IMR-90 (cell line): ENCODE measurements at regions not wholly inside any gene's neighbourhood (a gene's known extent, or its start where the extent isn't known, plus 50 kb on each side); places are given as distances from the start of the nearest gene placed in this dataset.

Experiments used
- ATAC-seq: fragments of 200-7000 bp; cut with Tn5 transposase; 2 replicates; pipeline ENCODE4 v1.9.1; 2020; ENCODE audit warnings: low read depth, mild to moderate bottlenecking, moderate library complexity
- BruUV-seq: library from RNA; stranded (reverse); fragments of 400-500 nt; replicated peaks from 2 replicates; lab custom pipeline; 2021; lab: Mats Ljungman, UMichigan
- CTCF ChIA-PET: fragments of 300-600 bp; formaldehyde crosslinking; extraction: SDS; loops from one replicate; lab custom pipeline; 2021; ENCODE audit warnings: antibody characterized with exemption; lab: Yijun Ruan, JAX
- POLR2A ChIA-PET: fragments of 300-600 bp; sonication (Branson Sonifier 250); formaldehyde crosslinking; loops from one replicate; lab custom pipeline; 2022; ENCODE audit warnings: antibody characterized with exemption; ENCODE audit not compliant: unreplicated experiment; lab: Charles Lee
- DNase-seq: peaks from one replicate; pipeline ENCODE4 v3.0.0; 2013
- H2AFZ ChIP-seq: replicated peaks from 2 replicates; pipeline ENCODE3; 2013; ENCODE audit warnings: low read length, mild to moderate bottlenecking; ENCODE audit not compliant: poor library complexity
- H2AK5ac ChIP-seq: 2 replicates; pipeline ENCODE4 v1.6.1; 2013; ENCODE audit warnings: low read depth, low read length, inconsistent platforms
- H2AK9ac ChIP-seq: replicated peaks from 2 replicates; pipeline ENCODE3; 2013; ENCODE audit warnings: mild to moderate bottlenecking, low read depth, low read length, moderate library complexity; ENCODE audit not compliant: poor library complexity
- H2BK120ac ChIP-seq: 2 replicates; pipeline ENCODE4 v1.6.1; 2013; ENCODE audit warnings: low read depth, low read length, inconsistent platforms
- H2BK15ac ChIP-seq: 3 replicates; pipeline ENCODE4 v1.6.1; 2013; ENCODE audit warnings: low read depth, low read length, inconsistent platforms
- H2BK20ac ChIP-seq: 2 replicates; pipeline ENCODE4 v1.6.1; 2013; ENCODE audit warnings: low read depth, mild to moderate bottlenecking, inconsistent platforms, low read length, moderate library complexity
- H2BK5ac ChIP-seq: 2 replicates; pipeline ENCODE4 v1.6.1; 2013; ENCODE audit warnings: mild to moderate bottlenecking, low read depth, low read length, inconsistent platforms; ENCODE audit not compliant: poor library complexity, severe bottlenecking
- H3K14ac ChIP-seq: replicated peaks from 2 replicates; pipeline ENCODE4 v1.6.1; 2013; ENCODE audit warnings: low read depth, low read length, inconsistent platforms
- H3K18ac ChIP-seq: 2 replicates; pipeline ENCODE4 v1.6.1; 2013; ENCODE audit warnings: low read depth, low read length, control low read depth
- H3K23ac ChIP-seq: 2 replicates; pipeline ENCODE4 v1.6.1; 2013; ENCODE audit warnings: low read depth, low read length, inconsistent platforms
- H3K27ac ChIP-seq: 2 replicates; pipeline ENCODE4 v1.5.1; 2013; ENCODE audit warnings: mild to moderate bottlenecking, control low read depth, low read length; ENCODE audit not compliant: insufficient read depth
- H3K27me3 ChIP-seq: 2 replicates; pipeline ENCODE4 v1.6.1; 2013; ENCODE audit warnings: low read length; ENCODE audit not compliant: control insufficient read depth, insufficient read depth
- H3K36me3 ChIP-seq: 2 replicates; pipeline ENCODE4 v1.6.1; 2013; ENCODE audit warnings: low read length, mixed read lengths; ENCODE audit not compliant: control insufficient read depth, insufficient read depth
- H3K4ac ChIP-seq: 2 replicates; pipeline ENCODE4 v1.6.1; 2013; ENCODE audit warnings: low read depth, low read length, inconsistent platforms
- H3K4me1 ChIP-seq: 2 replicates; pipeline ENCODE4 v1.6.1; 2013; ENCODE audit warnings: low read length, mixed read lengths; ENCODE audit not compliant: control insufficient read depth, insufficient read depth
- H3K4me2 ChIP-seq: 2 replicates; pipeline ENCODE4 v1.6.1; 2013; ENCODE audit warnings: low read depth, mild to moderate bottlenecking, control low read depth, low read length, moderate library complexity
- H3K4me3 ChIP-seq: 2 replicates; pipeline ENCODE4 v1.5.1; 2013; ENCODE audit warnings: low read depth, mild to moderate bottlenecking, control low read depth, low read length, moderate library complexity; ENCODE audit not compliant: insufficient read depth
- H3K56ac ChIP-seq: 2 replicates; pipeline ENCODE4 v1.6.1; 2013; ENCODE audit warnings: low read length, inconsistent platforms; ENCODE audit not compliant: insufficient read depth; ENCODE audit errors: extremely low read depth
- H3K79me1 ChIP-seq, 2 experiments: 2 replicates each; pipeline ENCODE4 v1.6.1; 2013; ENCODE audit warnings: low read length in 2 of 2, inconsistent platforms in 1 of 2, low read depth in 1 of 2
- H3K9ac ChIP-seq: 2 replicates; pipeline ENCODE4 v1.6.1; 2013; ENCODE audit warnings: low read depth, low read length, control low read depth
- H3K9me1 ChIP-seq: 2 replicates; pipeline ENCODE4 v1.6.1; 2013; ENCODE audit warnings: low read length, inconsistent platforms; ENCODE audit not compliant: insufficient read depth
- H3K9me3 ChIP-seq: 2 replicates; pipeline ENCODE4 v1.6.1; 2013; ENCODE audit warnings: low read length; ENCODE audit not compliant: control insufficient read depth, insufficient read depth
- H4K20me1 ChIP-seq: 2 replicates; pipeline ENCODE4 v1.6.1; 2013; ENCODE audit warnings: low read length, inconsistent platforms; ENCODE audit not compliant: insufficient read depth
- H4K5ac ChIP-seq: 2 replicates; pipeline ENCODE4 v1.6.1; 2013; ENCODE audit warnings: mild to moderate bottlenecking, low read depth, low read length, control low read depth
- H4K8ac ChIP-seq, 2 experiments: 2 replicates each; pipeline ENCODE4 v1.6.1; 2013; ENCODE audit warnings: low read depth in 2 of 2, low read length in 2 of 2, control low read depth in 1 of 2, inconsistent platforms in 1 of 2
- H4K91ac ChIP-seq: 2 replicates; pipeline ENCODE4 v1.6.1; 2013; ENCODE audit warnings: low read depth, low read length, inconsistent platforms; ENCODE audit not compliant: insufficient read depth
- BHLHE40 ChIP-seq: fragments of 150-350 bp; IDR thresholded peaks from 2 replicates; pipeline ENCODE4 v1.6.1; 2016; ENCODE audit warnings: mild to moderate bottlenecking, low read depth, low read length
- CEBPB ChIP-seq: IDR thresholded peaks from 2 replicates; pipeline ENCODE4 v1.6.1; 2012; ENCODE audit warnings: low read depth, low read length, improper control_type of control experiment
- CHD1 ChIP-seq: IDR thresholded peaks from 2 replicates; pipeline ENCODE4 v1.6.1; 2012; ENCODE audit warnings: low read depth, low read length, improper control_type of control experiment
- CTCF ChIP-seq: conservative IDR thresholded peaks from 2 replicates; pipeline ENCODE4 v1.5.1; 2012; ENCODE audit warnings: mild to moderate bottlenecking, low read depth, low read length, improper control_type of control experiment
- ELK1 ChIP-seq: fragments of 150-350 bp; IDR thresholded peaks from 2 replicates; pipeline ENCODE4 v1.6.1; 2016; ENCODE audit warnings: low read depth, mild to moderate bottlenecking, low read length, moderate library complexity, borderline replicate concordance
- FOS ChIP-seq: fragments of 150-350 bp; IDR thresholded peaks from 2 replicates; pipeline ENCODE4 v1.6.1; 2016; ENCODE audit warnings: low read depth, low read length
- MAFK ChIP-seq: IDR thresholded peaks from 2 replicates; pipeline ENCODE4 v1.6.1; 2012; ENCODE audit warnings: low read depth, low read length, improper control_type of control experiment
- MAZ ChIP-seq: IDR thresholded peaks from 2 replicates; pipeline ENCODE4 v1.6.1; 2012; ENCODE audit warnings: low read depth, mild to moderate bottlenecking, low read length, improper control_type of control experiment, moderate library complexity, borderline replicate concordance
- MXI1 ChIP-seq: IDR thresholded peaks from 2 replicates; pipeline ENCODE4 v1.6.1; 2012; ENCODE audit warnings: low read depth, mild to moderate bottlenecking, low read length, moderate library complexity, borderline replicate concordance
- NFE2L2 ChIP-seq: fragments of 150-350 bp; IDR thresholded peaks from 2 replicates; pipeline ENCODE4 v1.6.1; 2016; ENCODE audit warnings: low read depth, mild to moderate bottlenecking, low read length
- RAD21 ChIP-seq: IDR thresholded peaks from 2 replicates; pipeline ENCODE4 v1.6.1; 2012; ENCODE audit warnings: low read length, improper control_type of control experiment
- RCOR1 ChIP-seq: IDR thresholded peaks from 2 replicates; pipeline ENCODE4 v1.6.1; 2012; ENCODE audit warnings: mild to moderate bottlenecking, low read length, improper control_type of control experiment; ENCODE audit not compliant: insufficient replicate concordance
- RFX5 ChIP-seq: IDR thresholded peaks from 2 replicates; pipeline ENCODE4 v1.8.0; 2012; ENCODE audit warnings: low read depth, mild to moderate bottlenecking, low read length, moderate library complexity
- SMC3 ChIP-seq: fragments of 150-350 bp; IDR thresholded peaks from 2 replicates; pipeline ENCODE4 v1.6.1; 2016; ENCODE audit warnings: low read depth, mild to moderate bottlenecking, antibody characterized with exemption, low read length, moderate library complexity
- USF2 ChIP-seq: fragments of 150-350 bp; IDR thresholded peaks from 2 replicates; pipeline ENCODE4 v1.6.1; 2017; ENCODE audit warnings: mild to moderate bottlenecking, antibody characterized with exemption, low read length, low read depth
- WGBS, 2 experiments: methylation state at CpG; one replicate each; pipeline versions ENCODE4 v1.1.5 to v1.1.7; 2013; ENCODE audit warnings: missing lambda C conversion rate in 2 of 2; ENCODE audit not compliant: insufficient read length in 1 of 2; ENCODE audit errors: extremely low coverage in 2 of 2; 5-methylcytosine and 5-hydroxymethylcytosine counted together
- dilution Hi-C: fragments of 300-500 bp; cut with HindIII; formaldehyde crosslinking; loops from one replicate; pipeline ENCODE4 v1.14.3; 2018; ENCODE audit warnings: low sequenced_read_pairs; ENCODE audit not compliant: unreplicated experiment
- in situ Hi-C: fragments of 300-500 bp; cut with MboI; formaldehyde crosslinking; loops from 3 replicates; pipeline ENCODE4 v1.14.3; 2019; ENCODE audit warnings: low sequenced_read_pairs, inconsistent platforms, mixed read lengths
- intact Hi-C: fragments of 100-400 bp; cut with micrococcal nuclease; formaldehyde crosslinking; loops from 2 replicates; pipeline ENCODE4 v1.10.0; 2022

GRCh38 chr6:115241373-115241772 is 819.3 kb downstream of the FRK start:
- Histone ChIP-seq H3K4ac (no peak overlapping the region), H4K91ac (no peak overlapping the region), H4K5ac (no peak overlapping the region), H3K23ac (no peak overlapping the region), H3K56ac (no peak overlapping the region), H3K27me3 (no peaks in the 10 kb centered on the region), H3K9me3 (peaks cover 5% of the 10 kb centered on the region), H3K79me1 (no peaks in the 10 kb centered on the region), H3K14ac (no peak overlapping the region), H2BK5ac (no peak overlapping the region), H3K4me3 (no peak overlapping the region), H4K20me1 (no peaks in the 10 kb centered on the region), H3K9me1 (no peaks in the 10 kb centered on the region), H2BK15ac (no peak overlapping the region), H4K8ac (no peak overlapping the region), H3K27ac (no peak overlapping the region), H3K4me2 (no peak overlapping the region), H2AFZ (no peak overlapping the region), H3K4me1 (no peaks in the 10 kb centered on the region), H3K9ac (no peak overlapping the region), H3K18ac (no peak overlapping the region), H2AK9ac (no peak overlapping the region), H2BK120ac (no peak overlapping the region), H2BK20ac (no peak overlapping the region), H3K36me3 (no peaks in the 10 kb centered on the region), H2AK5ac (no peak overlapping the region)
- intact Hi-C loops (no loop called here), in situ Hi-C loops (no loop called here), dilution Hi-C loops (no loop called here)
- DNase-seq, result no peak
- TF ChIP-seq MAFK (no peak), BHLHE40 (no peak), FOS (no peak), RFX5 (no peak), CEBPB (no peak), ELK1 (no peak), RAD21 (no peak), CTCF (no peak), RCOR1 (no peak), MAZ (no peak), CHD1 (no peak), NFE2L2 (no peak), MXI1 (no peak), USF2 (no peak), SMC3 (no peak)
- WGBS, 2 experiments, result no CpG with 5 or more reads among the region's 4 CpGs
- CTCF ChIA-PET, result no interaction called here
- POLR2A ChIA-PET, result no interaction called here
- ATAC-seq, result no peak
- no TSS peak for BruUV-seq
